ENCODE measurements at regions not wholly inside any gene's neighbourhood (a gene's known extent, or its start where the extent isn't known, plus 50 kb on each side); places are given as distances from the start of the nearest gene placed in this dataset.

DNA sequence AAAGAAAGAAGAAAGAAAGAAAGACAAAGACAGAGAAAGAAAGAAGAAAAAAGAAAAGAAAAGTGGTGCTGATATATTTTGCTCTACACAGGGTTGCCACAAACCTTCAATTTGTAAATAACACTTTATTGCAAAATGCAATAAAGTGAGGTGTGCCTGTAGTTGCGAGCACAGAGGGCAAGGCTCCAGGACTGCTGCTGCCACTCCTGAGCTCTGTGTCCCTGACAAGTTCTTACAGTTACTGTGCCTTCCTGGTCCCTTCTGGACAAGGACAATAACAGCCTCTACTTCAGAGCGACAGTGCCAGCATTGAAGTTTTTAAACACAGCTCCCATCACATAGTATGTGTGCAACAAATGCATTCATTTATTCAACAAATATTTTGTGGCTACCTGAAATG is 148.1 kb downstream of the AXIN2 start:
- no peaks in the 10 kb centered on the region for H3K36me3 Mint-ChIP-seq (ENCODE audit: low read depth)
- no peak overlapping the region for H3K27ac Mint-ChIP-seq
- no peaks in the 10 kb centered on the region for H3K4me1 Mint-ChIP-seq
- ChIA-PET POLR2A (no interaction called here), CTCF (interaction anchor here (0.7 kb wide), 1 partner anchor 9 kb away, joined by 3 read pairs; no protein-coding TSS in a partner anchor)
- no peaks in the 10 kb centered on the region for H3K9me3 Mint-ChIP-seq
- H3K27me3 Mint-ChIP-seq: peaks cover 8% of the 10 kb centered on the region
- no peak overlapping the region for H3K4me3 Mint-ChIP-seq
- DNase-seq: no peak

DNA sequence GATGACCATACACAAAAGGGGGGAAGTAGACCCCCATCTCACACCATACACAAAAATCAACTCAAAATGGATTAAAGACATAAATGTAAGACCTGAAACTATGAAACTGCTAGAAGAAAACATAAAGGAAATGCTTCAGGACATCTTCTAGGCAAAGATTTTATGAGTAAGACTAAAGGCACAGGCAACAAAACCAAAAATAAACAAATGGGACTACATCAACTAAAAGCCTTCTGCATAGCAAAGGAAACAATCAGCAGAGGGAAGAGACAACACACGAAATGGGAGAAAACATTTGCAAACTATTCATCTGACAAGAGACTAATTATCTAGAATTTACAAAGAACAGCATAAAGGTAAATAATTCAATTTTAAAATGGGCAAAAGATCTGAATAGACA is 152.1 kb downstream of the AXIN2 start:
- peaks cover 7% of the 10 kb centered on the region for H3K27me3 Mint-ChIP-seq
- no peaks in the 10 kb centered on the region for H3K4me1 Mint-ChIP-seq
- no peak overlapping the region for H3K4me3 Mint-ChIP-seq
- no peaks in the 10 kb centered on the region for H3K9me3 Mint-ChIP-seq
- no peak overlapping the region for H3K27ac Mint-ChIP-seq
- no peak for DNase-seq
- no peaks in the 10 kb centered on the region for H3K36me3 Mint-ChIP-seq (ENCODE audit: low read depth)
- POLR2A ChIA-PET: no interaction called here
- CTCF ChIA-PET: no interaction called here

DNA sequence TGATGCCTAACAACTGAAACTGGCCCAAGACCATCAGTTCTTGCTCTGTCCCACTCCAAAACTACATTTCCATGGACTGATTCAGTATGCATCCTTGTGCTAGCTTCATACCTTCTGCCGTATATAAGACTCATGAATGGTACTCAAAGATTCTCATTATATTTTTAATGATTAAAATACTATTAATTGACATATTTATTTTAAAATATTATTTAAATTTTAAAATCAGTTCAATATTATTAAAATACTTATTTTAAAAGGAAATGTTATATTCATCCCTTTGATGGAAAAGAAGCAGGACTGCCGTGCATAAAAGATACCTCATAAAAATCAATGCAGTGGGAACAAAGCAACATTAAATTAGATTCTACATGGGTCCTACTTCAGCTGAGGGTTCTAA is 153.4 kb downstream of the AXIN2 start:
- H3K27ac Mint-ChIP-seq: no peak overlapping the region
- no peak overlapping the region for H3K4me3 Mint-ChIP-seq
- DNase-seq: no peak
- peaks cover 7% of the 10 kb centered on the region for H3K27me3 Mint-ChIP-seq
- CTCF ChIA-PET: no interaction called here
- POLR2A ChIA-PET: no interaction called here
- no peaks in the 10 kb centered on the region for H3K36me3 Mint-ChIP-seq (ENCODE audit: low read depth)
- no peaks in the 10 kb centered on the region for H3K4me1 Mint-ChIP-seq
- H3K9me3 Mint-ChIP-seq: no peaks in the 10 kb centered on the region

DNA sequence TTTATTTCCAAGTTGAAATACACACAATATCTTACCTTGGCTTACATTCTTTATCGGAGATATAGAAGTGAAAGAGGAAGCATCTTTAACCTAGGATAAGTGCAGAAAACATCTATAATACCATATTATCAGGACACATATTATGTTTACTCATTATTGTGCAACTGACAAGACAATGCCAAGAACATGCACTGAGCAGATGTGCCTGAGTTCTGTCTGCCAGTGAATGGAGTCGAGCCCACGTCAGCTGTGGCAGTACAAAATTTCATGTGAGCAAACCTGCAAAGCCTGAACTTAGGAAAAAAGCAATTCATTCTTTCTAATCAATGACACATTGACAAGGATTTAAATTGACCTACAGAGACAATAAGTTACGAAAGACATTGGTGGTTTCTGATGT is 154.4 kb downstream of the AXIN2 start:
- Mint-ChIP-seq H3K9me3 (no peaks in the 10 kb centered on the region), H3K27ac (no peak overlapping the region), H3K4me1 (no peaks in the 10 kb centered on the region), H3K36me3 (ENCODE audit: low read depth) (no peaks in the 10 kb centered on the region), H3K27me3 (peaks cover 7% of the 10 kb centered on the region), H3K4me3 (no peak overlapping the region)
- ChIA-PET CTCF (interaction anchor here (0.7 kb wide), 1 partner anchor 21 kb away, joined by 3 read pairs; no protein-coding TSS in a partner anchor), POLR2A (no interaction called here)
- DNase-seq: no peak

DNA sequence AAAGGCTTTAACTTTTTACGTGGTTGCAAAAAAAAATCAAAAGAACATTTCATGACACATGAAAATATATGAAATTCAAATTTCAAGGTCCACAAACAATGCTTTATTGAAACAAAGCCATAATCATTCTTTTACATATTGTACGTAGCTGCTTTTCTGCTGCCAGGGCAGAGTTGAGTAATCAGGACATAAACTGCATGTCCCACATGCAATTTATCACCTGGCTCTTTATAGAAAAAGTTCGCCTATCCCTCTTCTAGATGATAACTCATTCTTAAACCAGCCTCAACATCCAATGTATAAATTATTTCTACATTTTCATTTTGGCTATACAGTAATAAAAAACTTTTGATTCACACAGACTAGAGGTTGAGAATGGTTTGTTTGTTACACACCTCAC is 154.9 kb downstream of the AXIN2 start:
- POLR2A ChIA-PET: no interaction called here
- CTCF ChIA-PET: interaction anchor here (0.7 kb wide), 1 partner anchor 22 kb away, joined by 3 read pairs; no protein-coding TSS in a partner anchor
- no peaks in the 10 kb centered on the region for H3K36me3 Mint-ChIP-seq (ENCODE audit: low read depth)
- H3K27me3 Mint-ChIP-seq: peaks cover 7% of the 10 kb centered on the region
- no peak overlapping the region for H3K4me3 Mint-ChIP-seq
- no peaks in the 10 kb centered on the region for H3K4me1 Mint-ChIP-seq
- no peak for DNase-seq
- H3K9me3 Mint-ChIP-seq: no peaks in the 10 kb centered on the region
- H3K27ac Mint-ChIP-seq: no peak overlapping the region

DNA sequence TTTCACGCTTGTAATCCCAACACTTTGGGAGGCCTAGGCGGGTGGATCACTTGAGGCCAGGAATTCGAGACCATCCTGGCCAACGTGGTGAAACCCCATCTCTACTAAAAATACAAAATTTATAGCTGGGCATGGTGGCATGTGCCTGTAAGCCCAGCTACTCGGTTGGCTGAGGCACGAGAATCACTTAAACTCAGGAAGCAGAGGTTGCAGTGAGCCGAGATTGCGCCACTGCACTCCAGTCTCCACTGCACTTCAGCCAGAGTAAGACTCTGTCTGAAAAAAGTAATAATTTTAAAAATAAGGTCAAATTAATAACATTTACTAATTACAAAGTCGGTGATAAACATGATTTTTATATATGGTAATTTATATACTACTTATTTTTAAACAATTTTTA is 155.9 kb downstream of the AXIN2 start:
- DNase-seq: no peak
- CTCF ChIA-PET: no interaction called here
- POLR2A ChIA-PET: no interaction called here
- Mint-ChIP-seq H3K27ac (no peak overlapping the region), H3K36me3 (ENCODE audit: low read depth) (no peaks in the 10 kb centered on the region), H3K4me1 (no peaks in the 10 kb centered on the region), H3K9me3 (no peaks in the 10 kb centered on the region), H3K27me3 (peaks cover 13% of the 10 kb centered on the region), H3K4me3 (no peak overlapping the region)

DNA sequence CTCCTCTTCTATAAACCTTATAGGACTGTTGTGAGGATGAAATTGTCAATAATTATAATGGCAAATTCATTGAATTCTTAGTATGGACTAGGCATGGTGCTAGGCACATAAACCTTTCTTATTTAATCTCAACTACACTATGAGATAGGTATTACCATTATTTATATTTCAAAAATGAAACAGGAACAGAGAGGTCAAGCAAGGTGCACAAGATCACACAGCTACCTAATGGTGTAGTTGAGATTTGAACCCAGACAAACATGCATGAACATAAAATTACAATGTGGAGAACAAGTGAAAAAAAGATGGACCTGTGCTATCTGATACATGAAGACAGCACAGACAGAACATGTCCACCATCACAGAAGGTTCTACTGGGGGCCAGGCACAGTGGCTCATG is 156.7 kb downstream of the AXIN2 start:
- DNase-seq: no peak
- H3K27me3 Mint-ChIP-seq: peaks cover 14% of the 10 kb centered on the region
- no peaks in the 10 kb centered on the region for H3K4me1 Mint-ChIP-seq
- H3K27ac Mint-ChIP-seq: no peak overlapping the region
- CTCF ChIA-PET: interaction anchor here (1.4 kb wide), 1 partner anchor 9 kb away, joined by 3 read pairs; no protein-coding TSS in a partner anchor
- POLR2A ChIA-PET: no interaction called here
- no peaks in the 10 kb centered on the region for H3K36me3 Mint-ChIP-seq (ENCODE audit: low read depth)
- no peak overlapping the region for H3K4me3 Mint-ChIP-seq
- H3K9me3 Mint-ChIP-seq: no peaks in the 10 kb centered on the region

DNA sequence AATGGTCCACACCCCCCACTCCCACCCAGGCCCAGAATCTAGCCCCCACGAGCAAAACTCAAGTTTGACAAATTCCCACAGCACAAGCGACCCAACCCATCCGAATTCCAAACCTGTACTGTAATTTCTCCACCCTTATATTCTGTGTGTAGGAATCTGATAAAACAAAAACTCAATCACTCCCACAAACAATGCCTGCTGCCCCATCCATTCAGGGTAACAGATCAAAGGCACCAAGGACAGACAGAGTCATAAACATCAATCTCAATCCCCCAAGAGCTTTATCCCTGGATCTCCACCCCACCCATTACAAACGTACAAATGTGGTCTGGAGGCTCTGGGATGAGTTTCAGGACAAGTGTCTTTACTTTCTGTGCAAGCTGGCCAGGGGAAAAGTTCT is 157.8 kb downstream of the AXIN2 start:
- no peaks in the 10 kb centered on the region for H3K36me3 Mint-ChIP-seq (ENCODE audit: low read depth)
- H3K4me3 Mint-ChIP-seq: no peak overlapping the region
- H3K9me3 Mint-ChIP-seq: no peaks in the 10 kb centered on the region
- H3K4me1 Mint-ChIP-seq: no peaks in the 10 kb centered on the region
- ChIA-PET POLR2A (no interaction called here), CTCF (interaction anchor here (0.7 to 1.4 kb wide), 2 partner anchors 10 to 550 kb away, joined by 3 to 4 read pairs; no protein-coding TSS in a partner anchor)
- peaks cover 10% of the 10 kb centered on the region for H3K27me3 Mint-ChIP-seq
- no peak overlapping the region for H3K27ac Mint-ChIP-seq
- DNase-seq: no peak

DNA sequence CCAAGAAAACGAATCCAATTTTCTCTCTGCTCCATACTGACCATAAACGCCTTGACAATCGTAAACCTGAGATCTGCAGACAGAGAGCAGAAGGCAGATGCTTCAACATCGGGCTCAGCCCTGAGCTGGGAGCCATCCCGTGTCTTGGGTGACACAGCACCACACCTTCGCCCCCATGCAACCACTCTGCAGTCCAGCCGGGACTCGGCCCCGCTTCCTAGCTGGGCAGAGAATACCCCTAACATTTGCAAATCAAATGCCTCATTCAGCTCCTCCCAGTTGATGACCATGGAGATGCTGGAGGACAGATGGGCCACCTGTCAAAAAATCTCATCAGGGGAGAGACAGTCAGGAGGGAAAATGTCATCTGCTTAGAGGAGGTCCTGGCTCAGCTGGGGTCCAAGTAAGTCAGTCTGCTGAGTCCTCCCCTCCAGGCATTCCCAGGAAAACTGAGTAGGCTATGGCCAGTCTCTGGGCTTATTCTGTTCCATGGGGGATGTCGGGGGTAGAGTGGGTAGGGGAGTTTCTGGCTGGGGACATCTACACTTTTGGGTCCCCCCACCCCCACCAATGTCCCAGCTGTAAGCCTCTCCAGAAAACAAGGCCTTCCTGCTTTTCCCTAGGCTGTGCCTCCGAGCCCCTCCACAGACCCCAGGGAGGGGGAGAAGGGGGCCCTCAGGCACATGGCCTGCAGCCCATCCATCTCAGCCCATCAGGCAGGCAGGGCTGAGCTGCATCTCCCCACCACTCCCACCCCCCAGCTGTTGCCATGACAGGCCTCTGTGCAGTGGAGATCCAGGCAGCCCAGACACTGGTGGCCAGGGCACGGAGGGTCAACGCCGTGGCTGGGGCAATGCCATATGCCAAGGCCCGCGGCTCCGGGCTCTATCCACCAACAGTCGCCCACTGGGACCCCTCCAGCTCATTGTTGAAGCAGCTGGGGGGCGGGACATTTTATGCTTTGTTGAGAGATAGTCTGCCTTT is 158.6 kb downstream of the AXIN2 start:
- no peak for DNase-seq
- Mint-ChIP-seq H3K9me3 (no peaks in the 10 kb centered on the region), H3K27ac (no peak overlapping the region), H3K4me3 (no peak overlapping the region), H3K4me1 (no peaks in the 10 kb centered on the region), H3K36me3 (ENCODE audit: low read depth) (no peaks in the 10 kb centered on the region), H3K27me3 (peaks cover 7% of the 10 kb centered on the region)
- ChIA-PET POLR2A (no interaction called here), CTCF (no interaction called here)

DNA sequence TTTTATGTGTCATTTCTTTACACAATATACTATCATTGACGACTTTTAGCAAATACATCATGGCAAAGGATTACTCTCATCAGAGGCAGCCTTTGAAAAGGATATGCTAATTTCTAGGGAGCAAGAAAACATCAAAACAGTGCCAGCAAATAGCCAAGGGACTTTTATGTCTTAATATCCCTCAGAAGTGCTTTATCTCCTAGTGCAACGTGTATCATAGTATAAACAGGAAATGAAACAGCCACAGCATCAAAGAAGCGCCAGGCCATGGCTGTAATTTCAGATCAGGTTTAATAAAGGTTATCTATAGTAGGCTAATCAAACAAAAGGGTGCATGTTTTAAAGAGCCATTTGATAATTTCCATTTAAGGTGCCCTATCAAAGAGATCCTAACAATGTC is 159.9 kb downstream of the AXIN2 start:
- CTCF ChIA-PET: no interaction called here
- POLR2A ChIA-PET: no interaction called here
- H3K27ac Mint-ChIP-seq: no peak overlapping the region
- no peak overlapping the region for H3K4me3 Mint-ChIP-seq
- H3K9me3 Mint-ChIP-seq: no peaks in the 10 kb centered on the region
- H3K27me3 Mint-ChIP-seq: peaks cover 7% of the 10 kb centered on the region
- no peak for DNase-seq
- H3K4me1 Mint-ChIP-seq: no peaks in the 10 kb centered on the region
- no peaks in the 10 kb centered on the region for H3K36me3 Mint-ChIP-seq (ENCODE audit: low read depth)

DNA sequence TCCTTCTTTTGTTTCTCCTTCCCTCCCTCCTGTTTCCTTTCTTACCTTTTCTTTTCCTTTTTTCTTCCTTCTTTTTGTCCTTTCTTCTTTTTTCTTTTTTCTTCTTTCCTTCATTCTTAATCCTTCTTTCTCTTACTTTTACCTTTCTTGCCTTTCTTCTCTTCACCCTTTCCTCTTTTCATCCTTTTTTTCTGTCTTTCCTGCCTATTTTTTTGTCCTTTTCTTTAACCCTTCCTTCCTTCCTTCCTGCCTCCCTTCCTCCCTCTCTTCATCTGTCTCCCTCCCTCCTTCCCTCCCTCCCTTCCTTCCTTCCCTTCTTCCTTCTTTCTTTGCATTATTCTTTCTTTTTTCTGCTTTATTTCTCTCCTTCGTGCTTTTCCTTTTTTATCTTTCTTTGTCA is 160.7 kb downstream of the AXIN2 start:
- H3K4me1 Mint-ChIP-seq: no peaks in the 10 kb centered on the region
- no peak overlapping the region for H3K27ac Mint-ChIP-seq
- no peak overlapping the region for H3K4me3 Mint-ChIP-seq
- DNase-seq: no peak
- no peaks in the 10 kb centered on the region for H3K9me3 Mint-ChIP-seq
- ChIA-PET POLR2A (no interaction called here), CTCF (interaction anchor here (1.2 kb wide), 1 partner anchor 12 kb away, joined by 3 read pairs; no protein-coding TSS in a partner anchor)
- no peaks in the 10 kb centered on the region for H3K36me3 Mint-ChIP-seq (ENCODE audit: low read depth)
- H3K27me3 Mint-ChIP-seq: peaks cover 9% of the 10 kb centered on the region

DNA sequence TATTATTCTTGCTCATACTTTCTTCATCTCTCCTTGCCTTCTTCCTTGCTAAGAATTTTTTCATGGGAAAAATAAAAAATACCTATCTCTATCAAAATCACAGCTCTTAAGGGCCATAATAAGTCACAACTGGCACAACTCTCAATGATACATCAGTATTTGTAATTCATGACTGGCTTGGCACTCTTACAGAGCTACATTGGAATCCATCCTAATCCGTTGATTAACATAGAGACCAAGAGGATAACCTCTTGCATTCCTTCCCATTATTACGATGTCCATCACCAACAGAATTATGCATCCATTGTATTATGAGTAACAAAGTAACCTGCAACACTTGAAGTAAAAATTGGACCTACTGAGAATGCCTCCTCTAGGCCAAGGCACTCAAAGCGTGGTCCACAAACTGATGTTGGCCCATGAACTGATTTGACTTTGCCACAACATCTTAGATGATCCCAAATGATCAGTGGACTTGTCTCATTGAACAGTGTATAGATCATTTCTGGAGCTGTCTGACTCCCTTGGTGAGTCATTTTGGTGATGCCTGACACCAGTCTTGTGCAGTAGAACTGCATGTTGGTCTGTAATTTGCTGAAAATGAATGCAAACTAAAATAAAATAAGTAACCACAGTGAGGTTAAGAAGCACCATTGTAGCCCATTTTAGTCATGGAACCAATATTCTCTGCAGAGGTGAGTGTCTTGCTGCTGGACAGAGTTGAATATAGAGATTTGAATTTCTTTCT is 163.2 kb downstream of the AXIN2 start:
- no peak overlapping the region for H3K27ac Mint-ChIP-seq
- CTCF ChIA-PET: no interaction called here

DNA sequence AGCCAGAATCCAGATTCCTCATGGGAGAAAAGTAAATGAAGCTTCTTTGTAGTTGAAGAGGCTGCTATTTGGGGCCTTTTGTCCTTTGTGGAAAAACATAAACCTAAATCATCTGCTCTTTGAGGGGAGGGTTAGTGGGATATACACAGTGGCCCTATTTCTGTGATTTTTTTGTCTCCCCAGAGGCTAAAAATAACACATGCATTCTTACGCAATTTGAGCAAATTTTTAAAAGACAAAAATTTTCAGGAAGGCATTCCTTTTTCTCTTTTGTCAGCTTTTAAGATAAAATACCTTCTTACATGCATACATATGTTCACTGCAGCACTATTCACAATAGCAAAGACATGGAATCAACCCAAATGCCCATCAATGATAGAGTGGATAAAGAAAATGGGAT is 165.5 kb downstream of the AXIN2 start:
- H3K4me3 Mint-ChIP-seq: no peak overlapping the region
- no peak for DNase-seq
- no peak overlapping the region for H3K27ac Mint-ChIP-seq
- no peaks in the 10 kb centered on the region for H3K36me3 Mint-ChIP-seq (ENCODE audit: low read depth)
- H3K4me1 Mint-ChIP-seq: peaks cover 9% of the 10 kb centered on the region
- POLR2A ChIA-PET: no interaction called here
- peaks cover 7% of the 10 kb centered on the region for H3K27me3 Mint-ChIP-seq
- H3K9me3 Mint-ChIP-seq: no peaks in the 10 kb centered on the region
- CTCF ChIA-PET: no interaction called here

More for the DNA sequence above, 163.2 kb downstream of the AXIN2 start:
- H3K9me3 Mint-ChIP-seq: no peaks in the 10 kb centered on the region
- no peaks in the 10 kb centered on the region for H3K36me3 Mint-ChIP-seq (ENCODE audit: low read depth)
- H3K4me3 Mint-ChIP-seq: no peak overlapping the region
- no peak for DNase-seq
- peaks cover 9% of the 10 kb centered on the region for H3K4me1 Mint-ChIP-seq
- H3K27me3 Mint-ChIP-seq: peaks cover 9% of the 10 kb centered on the region
- POLR2A ChIA-PET: interaction anchor here (0.6 kb wide), 1 partner anchor 94 kb away, joined by 3 read pairs; no protein-coding TSS in a partner anchor

All from activated CD4-positive, alpha-beta T cell treated with anti-CD3 and anti-CD28 coated beads, Interleukin-2, amount 10 ng/mL, durations not matched to agents 7 days and 5 days (primary cell).